ENCODE measurements at regions not wholly inside any gene's neighbourhood (a gene's known extent, or its start where the extent isn't known, plus 50 kb on each side); places are given as distances from the start of the nearest gene placed in this dataset.

- DNase-seq = no peak
Observed at GRCh38 chr6:132937466-132937906, 123.1 kb downstream of the RPS12 start.

GRCh38 chr6:132948889-132949288 is 134.5 kb downstream of the RPS12 start:
- no peak for DNase-seq

- no peak for DNase-seq
Observed at GRCh38 chr6:132950566-132950965, 136.2 kb downstream of the RPS12 start.

- DNase-seq = no peak
Observed at GRCh38 chr6:132952031-132952867, 137.9 kb downstream of the RPS12 start.

- no peak for DNase-seq
Observed at GRCh38 chr6:132952986-132953385, 138.6 kb downstream of the RPS12 start.

GRCh38 chr6:132954222-132954621 is 139.9 kb downstream of the RPS12 start:
- DNase-seq = no peak

GRCh38 chr6:132954936-132955335 is 140.6 kb downstream of the RPS12 start:
- DNase-seq = no peak

- DNase-seq = no peak
Observed at GRCh38 chr6:132959639-132960326, 145.4 kb downstream of the RPS12 start.

- no peak for DNase-seq
Observed at GRCh38 chr6:132960720-132961119, 146.4 kb downstream of the RPS12 start.

GRCh38 chr6:132961122-132961521 is 146.8 kb downstream of the RPS12 start:
- no peak for DNase-seq

- DNase-seq = no peak
Observed at GRCh38 chr6:132961610-132962009, 147.2 kb downstream of the RPS12 start.

- peak; percentile 4 for DNase-seq
Observed at GRCh38 chr6:132962936-132963868, 148.8 kb downstream of the RPS12 start.

GRCh38 chr6:132964101-132964867 is 149.9 kb downstream of the RPS12 start:
- no peak for DNase-seq

- no peak for DNase-seq
Observed at GRCh38 chr6:132964868-132965382, 150.6 kb downstream of the RPS12 start.

GRCh38 chr6:132967871-132968270 is 153.5 kb downstream of the RPS12 start:
- no peak for DNase-seq

GRCh38 chr6:132968419-132968950 is 154.1 kb downstream of the RPS12 start:
- no peak for DNase-seq

GRCh38 chr6:132969196-132969595 is 154.8 kb downstream of the RPS12 start:
- no peak for DNase-seq

- no peak for DNase-seq
Observed at GRCh38 chr6:132971676-132972075, 157.3 kb downstream of the RPS12 start.

GRCh38 chr6:132972254-132972653 is 157.9 kb downstream of the RPS12 start:
- DNase-seq = no peak

GRCh38 chr6:132972971-132973370 is 158.6 kb downstream of the RPS12 start:
- no peak for DNase-seq

GRCh38 chr6:132973514-132973993 is 159.2 kb downstream of the RPS12 start:
- DNase-seq = no peak

- DNase-seq = no peak
Observed at GRCh38 chr6:132974122-132974521, 159.8 kb downstream of the RPS12 start.

Measured in activated effector memory CD4-positive, alpha-beta T cell treated with Interleukin-2 at 50 U/mL for 16 hours (primary cell).